GM23248 (cell line): ENCODE measurements at regions not wholly inside any gene's neighbourhood (a gene's known extent, or its start where the extent isn't known, plus 50 kb on each side); places are given as distances from the start of the nearest gene placed in this dataset.

Source experiments
- EZH2 ChIP-seq: fragments of 200-600 bp; sonication (generic); IDR thresholded peaks from 2 replicates; pipeline ENCODE4 v1.6.1; 2018; ENCODE audit warnings: antibody characterized with exemption, mild to moderate bottlenecking; ENCODE audit not compliant: insufficient read depth, poor library complexity, severe bottlenecking
- EZH2phosphoT487 ChIP-seq: fragments of 200-600 bp; sonication (generic); IDR thresholded peaks from 2 replicates; pipeline ENCODE4 v1.6.1; 2018; ENCODE audit warnings: antibody characterized with exemption, moderate library complexity, mild to moderate bottlenecking, low read depth; ENCODE audit not compliant: insufficient read depth

DNA sequence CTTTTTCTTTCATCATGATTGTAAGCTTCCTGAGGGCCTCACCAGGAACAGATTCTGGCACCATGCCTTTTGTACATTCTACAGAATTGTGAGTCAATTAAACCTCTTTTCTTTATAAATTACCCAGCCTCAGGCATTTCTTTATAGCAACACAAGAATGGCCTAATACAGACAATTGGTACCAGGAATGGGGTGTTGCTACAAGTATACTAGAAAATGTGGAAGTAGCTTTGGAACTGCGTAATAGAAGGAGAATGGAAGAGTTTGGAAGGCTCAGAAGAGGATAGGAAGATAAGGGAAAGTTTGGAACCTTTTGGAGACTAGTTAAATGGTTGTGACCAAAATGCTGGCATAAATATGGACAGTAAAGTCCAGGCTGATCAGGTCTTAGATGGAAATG lies 108.9 kb upstream of the PLSCR4 start:
- TF ChIP-seq EZH2phosphoT487 (no peak), EZH2 (no peak)
